NCI-H146 (cell line): ENCODE measurements at regions not wholly inside any gene's neighbourhood (a gene's known extent, or its start where the extent isn't known, plus 50 kb on each side); places are given as distances from the start of the nearest gene placed in this dataset.
"Not testable (repeated sequence)": the region's sequence is repeated elsewhere in the genome, so short reads cannot be mapped to it uniquely, and the experiment has no call there.

Source experiments
- DNase-seq: peaks from one replicate; lab custom pipeline; 2025; lab: John Stamatoyannopoulos, UW

- no peak for DNase-seq
Observed at GRCh38 chr1:74946388-74946787, 187.8 kb upstream of the LHX8 start.

- not testable (repeated sequence) for DNase-seq
Observed at GRCh38 chr1:74949348-74949747, 184.8 kb upstream of the LHX8 start.

GRCh38 chr1:74951981-74952380, 182.2 kb upstream of the LHX8 start:
- DNase-seq = not testable (repeated sequence)

- no peak for DNase-seq
Observed at GRCh38 chr1:74952786-74953185, 181.4 kb upstream of the LHX8 start.

- DNase-seq = no peak
Observed at GRCh38 chr1:74953622-74954021, 180.6 kb upstream of the LHX8 start.

- no peak for DNase-seq
Observed at GRCh38 chr1:74963120-74963519, 171.1 kb upstream of the LHX8 start.

GRCh38 chr1:74964508-74965102, 169.6 kb upstream of the LHX8 start:
- peak; percentile 48 for DNase-seq

- DNase-seq = no peak
Observed at GRCh38 chr1:74969566-74970135, 164.5 kb upstream of the LHX8 start.

- DNase-seq = no peak
Observed at GRCh38 chr1:74971982-74972381, 162.2 kb upstream of the LHX8 start.

- DNase-seq = no peak
Observed at GRCh38 chr1:74976491-74976890, 157.7 kb upstream of the LHX8 start.

GRCh38 chr1:74992448-74992847, 141.7 kb upstream of the LHX8 start:
- not testable (repeated sequence) for DNase-seq

- peak; percentile 9 for DNase-seq
Observed at GRCh38 chr1:74995821-74996220, 138.4 kb upstream of the LHX8 start.

- no peak for DNase-seq
Observed at GRCh38 chr1:75010547-75010946, 123.6 kb upstream of the LHX8 start.

- DNase-seq = no peak
Observed at GRCh38 chr1:75014250-75014649, 119.9 kb upstream of the LHX8 start.

- no peak for DNase-seq
Observed at GRCh38 chr1:75023005-75023404, 111.2 kb upstream of the LHX8 start.

- no peak for DNase-seq
Observed at GRCh38 chr1:75034376-75034775, 99.8 kb upstream of the LHX8 start.

- DNase-seq = no peak
Observed at GRCh38 chr1:75035536-75035935, 98.7 kb upstream of the LHX8 start.

GRCh38 chr1:75053207-75053606, 81.0 kb upstream of the LHX8 start:
- DNase-seq = peak; percentile 52

- DNase-seq = no peak
Observed at GRCh38 chr1:75058424-75058823, 75.8 kb upstream of the LHX8 start.

- DNase-seq = no peak
Observed at GRCh38 chr1:75062111-75062510, 72.1 kb upstream of the LHX8 start.

GRCh38 chr1:75067975-75068374, 66.2 kb upstream of the LHX8 start:
- no peak for DNase-seq

- DNase-seq = peak; percentile 75
Observed at GRCh38 chr1:75074831-75075395, 59.3 kb upstream of the LHX8 start.

GRCh38 chr1:75079538-75080290, 54.5 kb upstream of the LHX8 start:
- peak; percentile 82 for DNase-seq
